HG03460 (cell line): ENCODE measurements at regions not wholly inside any gene's neighbourhood (a gene's known extent, or its start where the extent isn't known, plus 50 kb on each side); places are given as distances from the start of the nearest gene placed in this dataset.

Experiments
- ATAC-seq: cut with Tn5 transposase; IDR thresholded peaks from one replicate; pipeline ENCODE4 v1.9.1; 2021; ENCODE audit not compliant: unreplicated experiment

DNA sequence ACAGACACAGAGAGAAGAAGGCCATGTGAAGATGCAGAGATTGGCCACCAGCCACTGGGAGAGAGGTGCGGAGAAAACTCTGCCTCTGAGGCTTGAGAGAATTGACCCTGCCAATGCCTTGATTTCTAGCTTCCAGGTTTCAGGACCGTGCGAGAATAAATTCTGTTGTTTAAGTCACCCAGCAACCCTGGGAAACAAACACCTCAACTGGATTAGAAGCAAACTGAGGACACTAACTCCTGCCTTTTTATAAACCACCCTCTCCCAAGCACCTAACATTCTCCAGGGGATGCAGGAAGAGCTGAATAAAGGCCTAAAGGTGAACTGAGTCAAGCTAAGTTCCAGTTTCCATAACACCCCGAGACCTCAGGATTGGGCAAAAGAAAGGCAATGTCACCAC, 136.1 kb downstream of the ANKRD60 start:
- no peak for ATAC-seq

DNA sequence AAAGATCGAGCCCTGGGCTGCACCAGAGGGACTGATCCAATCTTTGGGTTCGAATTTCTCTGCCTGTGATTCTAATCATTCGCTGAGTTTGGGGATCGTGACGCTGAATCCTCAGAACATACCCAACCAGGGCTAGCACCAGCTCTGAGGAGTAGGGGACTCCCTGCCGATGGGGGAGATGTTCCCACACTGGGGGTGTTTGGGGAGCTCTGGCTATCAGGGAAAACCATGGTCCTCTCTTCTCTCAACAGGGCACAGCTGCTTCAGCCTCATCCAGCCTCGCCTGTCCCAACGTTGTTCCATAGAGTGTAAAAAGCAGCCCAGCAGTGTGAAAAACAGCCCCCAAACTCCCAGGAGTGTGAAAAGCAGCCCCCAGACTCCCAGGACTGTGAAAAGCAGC, 136.6 kb downstream of the ANKRD60 start:
- ATAC-seq, result no peak

- no peak for ATAC-seq
Observed at GRCh38 chr20:58090161-58090560, 138.3 kb downstream of the ANKRD60 start.

DNA sequence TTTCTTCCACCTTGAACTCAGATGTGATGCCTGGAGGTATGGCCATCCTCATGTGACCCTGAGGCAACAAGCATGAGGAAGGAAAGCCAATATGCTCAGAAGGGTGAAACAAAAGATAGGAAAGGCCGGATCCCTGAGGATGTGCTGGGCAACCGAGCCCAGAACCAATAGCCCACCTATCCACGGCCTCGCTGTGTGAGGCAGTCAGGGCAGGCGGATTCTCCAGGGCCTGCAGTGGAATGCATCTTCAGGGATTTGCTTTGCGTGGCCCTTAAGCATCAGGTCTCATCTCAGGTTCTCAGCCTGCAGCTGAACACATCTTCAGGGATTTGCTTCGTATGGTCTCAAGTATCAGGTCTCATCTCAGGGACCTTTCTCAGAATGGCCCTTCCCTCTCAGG, 139.8 kb downstream of the ANKRD60 start:
- ATAC-seq, result no peak

DNA sequence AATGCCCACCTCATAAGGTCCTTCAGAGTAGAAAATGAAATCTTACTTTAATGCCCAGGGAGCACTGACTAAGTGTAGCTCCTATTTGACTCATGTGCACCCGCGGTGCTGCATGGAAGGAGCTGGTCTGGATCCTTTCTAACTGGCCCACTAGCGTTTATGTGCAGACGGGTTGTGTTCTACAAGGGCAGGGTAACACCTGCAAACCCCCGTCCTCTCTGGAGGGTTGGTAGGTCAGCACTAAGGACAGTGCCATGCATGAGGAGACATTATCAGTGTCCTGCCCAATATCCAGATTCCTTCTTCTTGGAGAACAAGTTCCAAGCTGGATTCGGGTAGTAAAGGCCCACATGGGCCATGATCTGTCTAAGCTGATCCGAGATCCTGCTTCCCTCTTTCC, 140.3 kb downstream of the ANKRD60 start:
- ATAC-seq, result no peak

GRCh38 chr20:58087562-58087858, 140.9 kb downstream of the ANKRD60 start:
- no peak for ATAC-seq

DNA sequence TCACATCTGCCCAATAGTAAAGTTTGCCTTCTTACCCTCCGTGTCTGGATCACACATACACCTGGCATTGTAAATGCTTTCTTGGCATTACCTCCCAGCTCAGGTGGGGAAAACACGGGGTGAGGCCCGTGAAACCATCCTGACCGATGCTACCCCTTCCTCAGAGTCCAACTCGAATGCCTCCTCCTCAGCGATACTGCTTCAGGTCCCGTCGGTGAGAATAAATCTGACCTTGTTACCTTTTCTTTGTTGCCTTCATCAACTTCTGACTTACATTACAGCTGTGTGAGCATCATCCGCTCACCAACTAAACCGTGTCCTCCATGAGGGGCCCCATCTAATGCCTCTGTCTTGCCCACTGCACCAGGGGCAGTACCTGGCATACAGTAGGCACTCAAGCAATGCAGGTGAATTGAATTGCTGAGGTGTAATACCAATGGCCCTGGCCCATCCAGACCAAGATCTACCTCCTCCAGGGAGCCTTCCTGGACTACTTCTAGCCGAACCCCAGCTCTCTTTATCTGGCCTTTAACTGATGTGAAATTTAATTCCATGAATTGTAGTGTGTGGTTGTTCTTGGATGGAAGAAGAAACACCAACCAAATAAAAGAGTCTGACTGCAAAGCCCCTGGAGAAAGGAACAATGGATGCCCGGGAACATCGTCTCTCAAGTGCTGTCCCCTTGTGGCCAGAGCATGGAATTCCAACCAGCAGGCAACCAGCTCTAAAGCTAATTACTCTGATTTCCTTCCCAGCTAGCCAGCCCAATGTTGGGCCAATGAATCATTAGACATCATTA, 141.5 kb downstream of the ANKRD60 start:
- no peak for ATAC-seq

- no peak for ATAC-seq
Observed at GRCh38 chr20:58084966-58085365, 143.5 kb downstream of the ANKRD60 start.

DNA sequence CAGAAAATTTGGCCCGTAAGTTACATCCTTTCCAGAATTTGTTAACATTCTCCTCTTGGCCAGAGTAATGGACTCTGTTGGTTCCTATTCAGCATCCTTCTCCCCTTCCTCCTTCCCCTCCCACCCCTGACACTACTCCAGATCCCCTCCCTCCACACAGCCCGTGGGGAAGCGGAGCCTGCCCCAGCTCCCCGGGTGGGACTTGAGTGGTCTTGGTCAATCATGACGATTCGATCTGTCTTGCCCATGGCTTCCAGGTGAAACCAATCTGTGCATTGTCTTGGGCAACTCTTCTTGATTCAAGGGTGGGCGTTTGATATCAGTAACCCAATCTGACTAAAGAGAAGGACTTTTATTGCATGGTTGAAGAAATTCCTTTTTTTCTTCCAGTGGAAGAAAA, 143.9 kb downstream of the ANKRD60 start:
- ATAC-seq, result no peak

- no peak for ATAC-seq
Observed at GRCh38 chr20:58081846-58082245, 146.6 kb downstream of the ANKRD60 start.

- no peak for ATAC-seq
Observed at GRCh38 chr20:58078741-58079522, 149.5 kb downstream of the ANKRD60 start.

- no peak for ATAC-seq
Observed at GRCh38 chr20:58077282-58077681, 151.2 kb downstream of the ANKRD60 start.

GRCh38 chr20:58076405-58076804, 152.0 kb downstream of the ANKRD60 start:
- ATAC-seq, result no peak

DNA sequence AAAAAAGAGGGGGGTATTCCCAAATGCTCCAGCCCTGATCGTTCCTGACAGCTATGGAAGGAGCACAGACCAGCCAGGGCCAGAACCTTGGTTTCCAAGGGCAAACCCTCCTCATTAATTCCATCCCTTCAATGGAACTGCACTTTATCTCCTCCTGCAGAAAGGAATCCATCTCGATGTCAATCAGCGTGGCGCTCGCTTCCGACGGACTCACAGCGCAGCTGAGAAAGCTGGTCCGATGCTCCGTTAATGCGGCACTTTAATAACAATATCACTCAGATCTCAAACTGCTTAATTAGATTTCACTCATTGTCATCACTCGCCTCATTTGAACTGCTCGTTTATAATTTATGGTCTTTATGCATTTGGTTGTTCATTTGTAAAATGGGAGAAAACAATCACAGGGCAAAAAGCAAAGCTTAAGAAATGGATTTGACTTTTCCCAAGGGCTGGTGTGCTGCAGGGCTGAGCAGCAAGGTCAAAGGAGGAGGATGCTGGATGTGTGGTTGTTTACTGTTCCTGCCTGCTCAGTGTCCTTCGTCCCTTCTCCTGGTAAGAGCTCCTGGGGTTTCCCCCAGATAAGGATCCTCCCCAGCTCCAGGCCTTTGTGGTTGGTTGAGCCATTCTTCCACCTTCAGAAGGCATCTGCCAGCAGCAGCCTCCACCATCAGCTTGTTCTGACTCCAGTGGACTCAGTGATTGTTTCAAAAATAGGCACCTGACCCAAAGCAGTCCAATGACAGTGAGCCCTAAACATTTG, 152.7 kb downstream of the ANKRD60 start:
- no peak for ATAC-seq

DNA sequence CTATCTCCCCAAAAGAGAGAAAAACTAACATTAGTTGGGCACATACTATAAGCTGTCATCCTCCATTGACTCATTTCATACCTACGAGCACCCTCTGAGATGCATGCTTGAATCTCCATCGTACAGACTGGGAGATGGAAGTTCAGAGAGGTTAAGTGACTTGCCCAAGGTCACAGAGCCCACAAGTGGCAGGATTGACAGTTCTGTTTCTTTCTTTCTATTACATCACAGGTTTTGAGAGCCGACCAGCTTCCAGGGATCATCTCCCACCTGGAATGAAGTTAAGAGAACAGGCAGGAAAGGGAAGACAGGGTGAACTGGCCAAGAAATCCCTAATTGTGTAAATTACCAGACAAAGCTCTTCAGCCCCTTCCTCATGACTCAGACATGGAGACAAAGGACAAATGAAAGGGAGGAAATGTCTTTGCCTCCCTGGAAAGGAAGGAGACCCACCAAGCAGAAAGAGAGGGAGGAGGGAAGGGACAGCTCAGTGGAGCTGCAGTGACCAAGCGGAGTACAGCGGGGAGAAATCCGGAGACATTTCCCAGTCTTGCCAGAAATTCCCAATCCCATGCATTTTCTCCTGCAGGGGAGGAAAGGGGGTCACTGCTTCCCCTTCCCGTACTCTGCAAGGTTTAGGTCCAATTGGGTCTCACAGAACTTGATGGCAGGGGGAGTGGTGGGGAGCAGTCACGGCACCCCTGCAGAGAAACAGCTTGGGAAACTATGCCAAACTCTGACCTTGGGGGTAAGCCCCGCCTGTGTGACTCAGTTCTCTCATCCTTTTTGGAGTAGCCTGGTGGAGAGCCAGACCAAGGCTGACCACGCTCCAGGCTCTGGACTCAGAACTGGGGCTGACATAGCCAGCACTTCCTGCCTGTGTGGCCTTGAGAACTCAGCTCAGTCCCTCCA, 154.3 kb downstream of the ANKRD60 start:
- no peak for ATAC-seq

GRCh38 chr20:58072695-58073671, 155.5 kb downstream of the ANKRD60 start:
- ATAC-seq, result no peak

- no peak for ATAC-seq
Observed at GRCh38 chr20:58071991-58072390, 156.5 kb downstream of the ANKRD60 start.

GRCh38 chr20:58071298-58071697, 157.2 kb downstream of the ANKRD60 start:
- no peak for ATAC-seq

GRCh38 chr20:58070664-58071196, 157.7 kb downstream of the ANKRD60 start:
- ATAC-seq, result no peak
